HCT116 (cell line): ENCODE measurements at regions not wholly inside any gene's neighbourhood (a gene's known extent, or its start where the extent isn't known, plus 50 kb on each side); places are given as distances from the start of the nearest gene placed in this dataset.
A peak's percentile ranks its signal among the peaks of the same experiment; 100 is the strongest.

Experiments used
- ATAC-seq: fragments of 200-7000 bp; cut with Tn5 transposase; 2 replicates; pipeline ENCODE4 v1.9.1; 2020; ENCODE audit warnings: mild to moderate bottlenecking, moderate library complexity
- BruUV-seq: library from RNA; stranded (reverse); fragments of 400-500 nt; replicated peaks from 2 replicates; lab custom pipeline; 2021; lab: Mats Ljungman, UMichigan
- CTCF ChIA-PET: fragments of 300-600 bp; sonication (Branson Sonifier 250); formaldehyde crosslinking; loops from one replicate; lab custom pipeline; 2021; ENCODE audit warnings: antibody characterized with exemption; lab: Charles Lee
- POLR2A ChIA-PET: fragments of 300-600, 350-600 bp; sonication (Branson Sonifier 250); formaldehyde crosslinking; loops from one replicate; lab custom pipeline; 2021; ENCODE audit warnings: antibody characterized with exemption; lab: Charles Lee
- RAD21 ChIA-PET, 2 experiments: fragments of 300-600 bp; sonication (Branson Sonifier 250); formaldehyde crosslinking; loops; one replicate each; lab custom pipeline; 2023; ENCODE audit warnings: low total read pairs in 2 of 2; ENCODE audit not compliant: uncharacterized antibody in 2 of 2, unreplicated experiment in 2 of 2, low non-redundant PET in 1 of 2; lab: Charles Lee
- DNase-seq: peaks from one replicate; pipeline ENCODE4 v3.0.0-alpha.2; 2010; ENCODE audit warnings: low read depth, low spot score
- H2AFZ ChIP-seq: fragments of 200-600 bp; shearing (Covaris generic), sonication (generic); 2 replicates; pipeline ENCODE4 v1.6.1; 2017; ENCODE audit warnings: low read depth, mixed run types, mixed read lengths, antibody characterized with exemption, low read length; ENCODE audit not compliant: poor library complexity, severe bottlenecking
- H3K27ac ChIP-seq: 2 replicates; pipeline ENCODE4 v1.5.1; 2012; ENCODE audit warnings: low read depth, low read length
- H3K27me3 ChIP-seq: fragments of 200-600 bp; sonication (generic); 2 replicates; pipeline ENCODE4 v1.6.1; 2016; ENCODE audit warnings: mixed run types, low read length, mixed read lengths; ENCODE audit not compliant: insufficient read depth
- H3K36me3 ChIP-seq, 2 experiments: fragments of 200-500 bp in 1 of 2; fragments of 200-600 bp in 1 of 2; sonication (Bioruptor generic) in 1 of 2; sonication (generic) in 1 of 2; 2 replicates each; pipeline versions ENCODE4 v1.5.1 to v1.6.1; 2014 to 2016; ENCODE audit warnings: low read length in 2 of 2, inconsistent platforms in 1 of 2, mixed read lengths in 1 of 2, mixed run types in 1 of 2; ENCODE audit not compliant: insufficient read depth in 2 of 2, control insufficient read depth in 1 of 2
- H3K4me1 ChIP-seq, 2 experiments: fragments of 200-600 bp in 1 of 2; sonication (generic) in 1 of 2; 2 replicates each; pipeline versions ENCODE4 v1.5.1 to v1.6.1; 2012 to 2017; ENCODE audit warnings: low read length in 2 of 2, inconsistent platforms in 1 of 2, mild to moderate bottlenecking in 1 of 2, mixed read lengths in 1 of 2, mixed run types in 1 of 2, moderate library complexity in 1 of 2; ENCODE audit not compliant: insufficient read depth in 2 of 2, control insufficient read depth in 1 of 2
- H3K4me2 ChIP-seq: fragments of 200-600 bp; sonication (generic); 2 replicates; pipeline ENCODE4 v1.6.1; 2017; ENCODE audit warnings: mixed run types, low read length, mixed read lengths
- H3K4me3 ChIP-seq, 2 experiments: fragments of 200-600 bp in 1 of 2; sonication (generic) in 1 of 2; replicated peaks in 1 of 2; 2 replicates each; pipeline ENCODE4 v1.5.1; 2011 to 2016; ENCODE audit warnings: low read length in 2 of 2, control low read depth in 1 of 2, low read depth in 1 of 2, mild to moderate bottlenecking in 1 of 2, mixed read lengths in 1 of 2, mixed run types in 1 of 2
- H3K79me2 ChIP-seq: fragments of 200-600 bp; sonication (generic); 2 replicates; pipeline ENCODE4 v1.6.1; 2017; ENCODE audit warnings: mild to moderate bottlenecking, mixed run types, low read length, moderate library complexity, mixed read lengths; ENCODE audit not compliant: insufficient read depth
- H3K9ac ChIP-seq: fragments of 200-600 bp; sonication (generic); 2 replicates; pipeline ENCODE4 v1.6.1; 2016; ENCODE audit warnings: low read length, mixed read lengths
- H3K9me2 ChIP-seq: fragments of 200-600 bp; sonication (generic), shearing (Covaris generic); 2 replicates; pipeline ENCODE4 v1.6.1; 2017; ENCODE audit warnings: mixed run types, mild to moderate bottlenecking, moderate library complexity; ENCODE audit not compliant: insufficient read depth
- H3K9me3 ChIP-seq, 2 experiments: fragments of 200-500 bp in 1 of 2; fragments of 200-600 bp in 1 of 2; sonication (Bioruptor generic) in 1 of 2; sonication (generic) in 1 of 2; 2 replicates each; pipeline ENCODE4 v1.6.1; 2014 to 2017; ENCODE audit warnings: low read length in 2 of 2, mixed read lengths in 2 of 2, inconsistent platforms in 1 of 2, low read depth in 1 of 2, mild to moderate bottlenecking in 1 of 2, mixed run types in 1 of 2, moderate library complexity in 1 of 2; ENCODE audit not compliant: control insufficient read depth in 1 of 2, insufficient read depth in 1 of 2
- H4K20me1 ChIP-seq: fragments of 200-600 bp; sonication (generic), shearing (Covaris generic); 2 replicates; pipeline ENCODE4 v1.6.1; 2017; ENCODE audit warnings: mixed run types, mild to moderate bottlenecking, moderate library complexity; ENCODE audit not compliant: insufficient read depth
- RAD21 ChIP-seq: IDR thresholded peaks from 2 replicates; pipeline ENCODE4 v1.6.1; 2012; ENCODE audit warnings: low read depth, mild to moderate bottlenecking
- SIN3A ChIP-seq: IDR thresholded peaks from 2 replicates; pipeline ENCODE4 v1.6.1; 2012; ENCODE audit warnings: low read depth
- YY1 ChIP-seq: IDR thresholded peaks from 2 replicates; pipeline ENCODE4 v1.6.1; 2011; ENCODE audit warnings: low read length, low read depth, moderate library complexity, mild to moderate bottlenecking; ENCODE audit not compliant: insufficient replicate concordance; ENCODE audit errors: extremely low read depth
- ZFX ChIP-seq: fragments of 450-650 bp; IDR thresholded peaks from 2 replicates; pipeline ENCODE4 v1.6.1; 2017
- intact Hi-C: fragments of 100-400 bp; cut with micrococcal nuclease; formaldehyde crosslinking; loops from 2 replicates; pipeline ENCODE4 v1.10.0; 2022
- TF ChIP-seq, protein P1 (sequence below): IDR thresholded peaks from 2 replicates; pipeline ENCODE4 v1.6.1; 2012
- TF ChIP-seq, protein P2 (sequence below), 3 experiments: fragments of 200-600 bp in 1 of 3; sonication (generic) in 1 of 3; IDR thresholded peaks in 2 of 3; conservative IDR thresholded peaks in 1 of 3; 2 replicates each; pipeline ENCODE4 v1.5.1; 2012 to 2017; ENCODE audit warnings: low read depth in 2 of 3, low read length in 2 of 3, antibody characterized with exemption in 1 of 3, borderline replicate concordance in 1 of 3, control low read depth in 1 of 3, mild to moderate bottlenecking in 1 of 3, mixed read lengths in 1 of 3, mixed run types in 1 of 3, moderate library complexity in 1 of 3; ENCODE audit not compliant: insufficient read depth in 1 of 3
- TF ChIP-seq, protein P3 (sequence below): IDR thresholded peaks from 2 replicates; pipeline ENCODE4 v1.6.1; 2012; ENCODE audit warnings: low read depth

DNA sequence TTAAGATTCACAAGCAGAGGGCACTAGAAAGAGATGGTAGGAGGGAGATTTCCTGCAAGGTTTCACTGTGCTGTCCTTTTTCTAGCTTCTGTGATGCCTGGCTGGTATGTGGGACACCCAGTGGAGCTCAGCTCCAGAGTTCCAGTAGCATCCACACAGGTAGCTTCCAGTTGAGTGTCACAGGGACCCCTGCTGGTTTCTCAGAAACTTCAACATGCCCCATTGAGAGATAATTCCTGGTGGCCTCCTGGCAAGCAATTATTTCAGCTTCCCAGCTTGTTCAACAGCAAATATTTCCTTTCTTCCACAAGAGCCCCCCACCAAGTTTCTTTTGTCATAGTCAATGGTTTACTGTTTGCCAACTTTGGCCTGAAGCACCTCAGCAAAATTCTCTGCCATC is 858.7 kb downstream of the REEP3 start:
- H3K9me3 ChIP-seq = no peaks in the 10 kb centered on the region
- H3K4me1 ChIP-seq = no peaks in the 10 kb centered on the region
- no peak overlapping the region for H3K27ac ChIP-seq
- CTCF ChIA-PET = interaction anchor here (0.5 to 1.4 kb wide), 7 partner anchors 9 to 339 kb away, joined by 3 to 5 read pairs (median 3); no protein-coding TSS in a partner anchor
- no peaks in the 10 kb centered on the region for H3K79me2 ChIP-seq
- no peaks in the 10 kb centered on the region for H3K27me3 ChIP-seq
- H3K4me2 ChIP-seq = no peak overlapping the region
- POLR2A ChIA-PET = no interaction called here
- no peaks in the 10 kb centered on the region for H4K20me1 ChIP-seq
- RAD21 ChIA-PET = no interaction called here
- no peaks in the 10 kb centered on the region for H3K36me3 ChIP-seq
- intact Hi-C loops = loop anchor here (5.0 to 10.0 kb wide), 2 partner anchors 265 to 338 kb away; no protein-coding TSS in a partner anchor
- H3K9ac ChIP-seq = no peak overlapping the region
- no TSS peak for BruUV-seq
- no peak overlapping the region for H3K4me3 ChIP-seq
- DNase-seq (peak; percentile 12), ATAC-seq (peak; percentile 76; the same call in 1 of the 2 replicates)
- H3K9me2 ChIP-seq = no peaks in the 10 kb centered on the region
- H2AFZ ChIP-seq = no peak overlapping the region
- TF ChIP-seq, protein P1, sequence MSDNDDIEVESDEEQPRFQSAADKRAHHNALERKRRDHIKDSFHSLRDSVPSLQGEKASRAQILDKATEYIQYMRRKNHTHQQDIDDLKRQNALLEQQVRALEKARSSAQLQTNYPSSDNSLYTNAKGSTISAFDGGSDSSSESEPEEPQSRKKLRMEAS = no peak
- TF ChIP-seq, protein P2, sequence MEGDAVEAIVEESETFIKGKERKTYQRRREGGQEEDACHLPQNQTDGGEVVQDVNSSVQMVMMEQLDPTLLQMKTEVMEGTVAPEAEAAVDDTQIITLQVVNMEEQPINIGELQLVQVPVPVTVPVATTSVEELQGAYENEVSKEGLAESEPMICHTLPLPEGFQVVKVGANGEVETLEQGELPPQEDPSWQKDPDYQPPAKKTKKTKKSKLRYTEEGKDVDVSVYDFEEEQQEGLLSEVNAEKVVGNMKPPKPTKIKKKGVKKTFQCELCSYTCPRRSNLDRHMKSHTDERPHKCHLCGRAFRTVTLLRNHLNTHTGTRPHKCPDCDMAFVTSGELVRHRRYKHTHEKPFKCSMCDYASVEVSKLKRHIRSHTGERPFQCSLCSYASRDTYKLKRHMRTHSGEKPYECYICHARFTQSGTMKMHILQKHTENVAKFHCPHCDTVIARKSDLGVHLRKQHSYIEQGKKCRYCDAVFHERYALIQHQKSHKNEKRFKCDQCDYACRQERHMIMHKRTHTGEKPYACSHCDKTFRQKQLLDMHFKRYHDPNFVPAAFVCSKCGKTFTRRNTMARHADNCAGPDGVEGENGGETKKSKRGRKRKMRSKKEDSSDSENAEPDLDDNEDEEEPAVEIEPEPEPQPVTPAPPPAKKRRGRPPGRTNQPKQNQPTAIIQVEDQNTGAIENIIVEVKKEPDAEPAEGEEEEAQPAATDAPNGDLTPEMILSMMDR (IDR thresholded peaks at IDR 0.05 in 2 of 3, conservative IDR thresholded peaks at IDR 0.05 in 1 of 3; ENCODE audit: borderline replicate concordance in 1 of 3, insufficient read depth in 1 of 3, low read depth in 2 of 3, low read length in 2 of 3) = peak; percentile 32 to 42 (median 42); a peak in 5 of 6 replicates
- peak; percentile 46 for TF ChIP-seq RAD21

DNA sequence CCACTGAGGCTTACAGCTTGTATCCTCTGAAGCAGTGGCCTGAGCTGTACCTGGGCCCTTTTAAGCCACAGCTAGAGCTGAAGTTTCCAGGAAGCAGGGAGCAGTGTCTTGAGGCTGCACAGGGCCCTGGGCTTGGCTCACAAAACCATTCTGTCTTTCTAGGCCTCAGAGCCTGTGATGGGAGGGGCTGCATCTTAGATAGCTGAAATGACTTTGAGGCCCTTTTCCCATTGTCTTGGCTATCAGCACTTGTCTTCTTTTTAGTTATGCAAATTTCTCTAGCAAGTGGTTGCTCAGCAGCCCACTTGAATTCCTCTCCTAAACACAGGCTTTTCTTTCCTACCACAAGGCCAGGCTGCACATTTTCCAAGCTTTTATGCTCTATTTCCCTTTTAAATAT is 864.2 kb downstream of the REEP3 start:
- CTCF ChIA-PET = no interaction called here
- ATAC-seq = no peak
- Histone ChIP-seq H2AFZ (no peak overlapping the region), H3K4me2 (no peak overlapping the region), H3K27ac (no peak overlapping the region), H4K20me1 (no peaks in the 10 kb centered on the region), H3K36me3 (no peaks in the 10 kb centered on the region), H3K4me3 (no peak overlapping the region), H3K9ac (no peak overlapping the region), H3K27me3 (no peaks in the 10 kb centered on the region), H3K9me2 (no peaks in the 10 kb centered on the region), H3K79me2 (no peaks in the 10 kb centered on the region), H3K9me3 (no peaks in the 10 kb centered on the region), H3K4me1 (no peaks in the 10 kb centered on the region)
- RAD21 ChIA-PET = no interaction called here
- DNase-seq = no peak
- POLR2A ChIA-PET = no interaction called here
- intact Hi-C loops = no loop called here
- no TSS peak for BruUV-seq
- TF ChIP-seq YY1 (no peak), ZFX (no peak), SIN3A (no peak)
- TF ChIP-seq, protein P3, sequence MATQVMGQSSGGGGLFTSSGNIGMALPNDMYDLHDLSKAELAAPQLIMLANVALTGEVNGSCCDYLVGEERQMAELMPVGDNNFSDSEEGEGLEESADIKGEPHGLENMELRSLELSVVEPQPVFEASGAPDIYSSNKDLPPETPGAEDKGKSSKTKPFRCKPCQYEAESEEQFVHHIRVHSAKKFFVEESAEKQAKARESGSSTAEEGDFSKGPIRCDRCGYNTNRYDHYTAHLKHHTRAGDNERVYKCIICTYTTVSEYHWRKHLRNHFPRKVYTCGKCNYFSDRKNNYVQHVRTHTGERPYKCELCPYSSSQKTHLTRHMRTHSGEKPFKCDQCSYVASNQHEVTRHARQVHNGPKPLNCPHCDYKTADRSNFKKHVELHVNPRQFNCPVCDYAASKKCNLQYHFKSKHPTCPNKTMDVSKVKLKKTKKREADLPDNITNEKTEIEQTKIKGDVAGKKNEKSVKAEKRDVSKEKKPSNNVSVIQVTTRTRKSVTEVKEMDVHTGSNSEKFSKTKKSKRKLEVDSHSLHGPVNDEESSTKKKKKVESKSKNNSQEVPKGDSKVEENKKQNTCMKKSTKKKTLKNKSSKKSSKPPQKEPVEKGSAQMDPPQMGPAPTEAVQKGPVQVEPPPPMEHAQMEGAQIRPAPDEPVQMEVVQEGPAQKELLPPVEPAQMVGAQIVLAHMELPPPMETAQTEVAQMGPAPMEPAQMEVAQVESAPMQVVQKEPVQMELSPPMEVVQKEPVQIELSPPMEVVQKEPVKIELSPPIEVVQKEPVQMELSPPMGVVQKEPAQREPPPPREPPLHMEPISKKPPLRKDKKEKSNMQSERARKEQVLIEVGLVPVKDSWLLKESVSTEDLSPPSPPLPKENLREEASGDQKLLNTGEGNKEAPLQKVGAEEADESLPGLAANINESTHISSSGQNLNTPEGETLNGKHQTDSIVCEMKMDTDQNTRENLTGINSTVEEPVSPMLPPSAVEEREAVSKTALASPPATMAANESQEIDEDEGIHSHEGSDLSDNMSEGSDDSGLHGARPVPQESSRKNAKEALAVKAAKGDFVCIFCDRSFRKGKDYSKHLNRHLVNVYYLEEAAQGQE = no peak
- TF ChIP-seq, protein P2 (IDR thresholded peaks at IDR 0.05 in 2 of 3, conservative IDR thresholded peaks at IDR 0.05 in 1 of 3; ENCODE audit: borderline replicate concordance in 1 of 3, insufficient read depth in 1 of 3, low read depth in 2 of 3, low read length in 2 of 3) = no peak
